ENCODE measurements at regions not wholly inside any gene's neighbourhood (a gene's known extent, or its start where the extent isn't known, plus 50 kb on each side); places are given as distances from the start of the nearest gene placed in this dataset.

DNA sequence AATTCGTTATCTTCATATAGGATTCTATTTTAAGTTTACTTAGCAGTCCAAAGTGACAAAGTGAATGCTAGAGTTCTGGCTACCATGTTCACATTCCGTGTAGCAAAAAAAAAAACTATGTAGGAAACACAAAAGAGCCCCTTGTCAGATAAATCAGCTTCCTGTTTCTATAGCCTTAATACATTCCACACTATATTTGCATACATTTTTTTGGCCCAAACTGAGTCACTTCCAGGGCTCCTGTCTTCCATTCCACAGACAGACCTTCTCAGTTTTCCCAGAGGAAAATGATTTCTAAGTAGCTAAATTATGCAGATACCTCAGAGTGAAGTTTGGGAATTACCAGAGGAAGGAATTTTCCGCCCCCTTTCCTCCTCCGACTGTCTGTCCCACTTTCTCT lies 841.9 kb upstream of the HS3ST1 start:
- TF ChIP-seq EP300 (IDR thresholded peaks at IDR 0.05; ENCODE audit: low read depth), result no peak
- no peak for TF ChIP-seq POLR2A (IDR thresholded peaks at IDR 0.05)
- no peak for TF ChIP-seq POLR2AphosphoS5 (IDR thresholded peaks at IDR 0.05)
- TF ChIP-seq, protein P1, sequence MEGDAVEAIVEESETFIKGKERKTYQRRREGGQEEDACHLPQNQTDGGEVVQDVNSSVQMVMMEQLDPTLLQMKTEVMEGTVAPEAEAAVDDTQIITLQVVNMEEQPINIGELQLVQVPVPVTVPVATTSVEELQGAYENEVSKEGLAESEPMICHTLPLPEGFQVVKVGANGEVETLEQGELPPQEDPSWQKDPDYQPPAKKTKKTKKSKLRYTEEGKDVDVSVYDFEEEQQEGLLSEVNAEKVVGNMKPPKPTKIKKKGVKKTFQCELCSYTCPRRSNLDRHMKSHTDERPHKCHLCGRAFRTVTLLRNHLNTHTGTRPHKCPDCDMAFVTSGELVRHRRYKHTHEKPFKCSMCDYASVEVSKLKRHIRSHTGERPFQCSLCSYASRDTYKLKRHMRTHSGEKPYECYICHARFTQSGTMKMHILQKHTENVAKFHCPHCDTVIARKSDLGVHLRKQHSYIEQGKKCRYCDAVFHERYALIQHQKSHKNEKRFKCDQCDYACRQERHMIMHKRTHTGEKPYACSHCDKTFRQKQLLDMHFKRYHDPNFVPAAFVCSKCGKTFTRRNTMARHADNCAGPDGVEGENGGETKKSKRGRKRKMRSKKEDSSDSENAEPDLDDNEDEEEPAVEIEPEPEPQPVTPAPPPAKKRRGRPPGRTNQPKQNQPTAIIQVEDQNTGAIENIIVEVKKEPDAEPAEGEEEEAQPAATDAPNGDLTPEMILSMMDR (IDR thresholded peaks at IDR 0.05), result no peak
- no peak for DNase-seq
- H3K9me3 ChIP-seq, result no peaks in the 10 kb centered on the region
- no peak overlapping the region for H3K4me3 ChIP-seq
- intact Hi-C loops (cut with DNase I; ENCODE audit: low total_unique reads), result no loop called here
- no peaks in the 10 kb centered on the region for H3K36me3 ChIP-seq
- no peak overlapping the region for H3K27ac ChIP-seq
- 41 to 43% methylated on average over 4 of the region's 4 CpGs for WGBS, 2 donors (ENCODE audit: low coverage in 1 of 2)
- no peaks in the 10 kb centered on the region for H3K4me1 ChIP-seq
- in situ Hi-C loops (cut with MboI; ENCODE audit: low pct_ligation_motif_present in 1 of 4, low pct_unique_long_range_greater_than_20kb in 1 of 4, low sequenced_read_pairs in 3 of 4), result no loop called here
- H3K27me3 ChIP-seq, result no peaks in the 10 kb centered on the region

DNA sequence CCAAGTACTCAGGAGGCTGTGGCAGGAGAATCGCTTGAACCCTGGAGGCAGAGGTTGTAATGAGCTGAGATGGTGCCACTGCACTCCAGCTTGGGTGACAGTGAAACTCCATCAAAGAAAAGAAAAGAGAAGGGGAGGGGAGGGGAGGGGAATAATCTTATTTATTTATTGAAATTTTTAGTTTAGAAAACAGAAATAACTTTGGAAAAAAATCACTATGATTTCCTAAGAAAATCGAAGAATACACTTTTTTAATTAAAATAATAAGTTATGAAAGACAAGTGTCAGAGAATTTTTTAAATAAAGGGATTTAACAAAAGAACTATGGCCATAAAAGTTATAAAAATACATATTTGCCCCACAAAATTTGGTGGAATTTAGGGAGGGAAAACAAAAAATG lies 836.9 kb upstream of the HS3ST1 start:
- in situ Hi-C loops (cut with MboI; ENCODE audit: low pct_ligation_motif_present in 1 of 4, low pct_unique_long_range_greater_than_20kb in 1 of 4, low sequenced_read_pairs in 3 of 4) (no loop called here), intact Hi-C loops (cut with DNase I; ENCODE audit: low total_unique reads) (no loop called here)
- WGBS, 2 donors (ENCODE audit: low coverage in 1 of 2), result 86 to 91% methylated on average over 2 of the region's 2 CpGs
- Histone ChIP-seq H3K4me3 (no peak overlapping the region), H3K36me3 (no peaks in the 10 kb centered on the region), H3K27me3 (no peaks in the 10 kb centered on the region), H3K27ac (no peak overlapping the region), H3K9me3 (no peaks in the 10 kb centered on the region), H3K4me1 (no peaks in the 10 kb centered on the region)
- no peak for TF ChIP-seq EP300 (IDR thresholded peaks at IDR 0.05; ENCODE audit: low read depth)
- no peak for TF ChIP-seq POLR2A (IDR thresholded peaks at IDR 0.05)
- TF ChIP-seq, protein P1 (IDR thresholded peaks at IDR 0.05), result no peak
- TF ChIP-seq POLR2AphosphoS5 (IDR thresholded peaks at IDR 0.05), result no peak
- no peak for DNase-seq

DNA sequence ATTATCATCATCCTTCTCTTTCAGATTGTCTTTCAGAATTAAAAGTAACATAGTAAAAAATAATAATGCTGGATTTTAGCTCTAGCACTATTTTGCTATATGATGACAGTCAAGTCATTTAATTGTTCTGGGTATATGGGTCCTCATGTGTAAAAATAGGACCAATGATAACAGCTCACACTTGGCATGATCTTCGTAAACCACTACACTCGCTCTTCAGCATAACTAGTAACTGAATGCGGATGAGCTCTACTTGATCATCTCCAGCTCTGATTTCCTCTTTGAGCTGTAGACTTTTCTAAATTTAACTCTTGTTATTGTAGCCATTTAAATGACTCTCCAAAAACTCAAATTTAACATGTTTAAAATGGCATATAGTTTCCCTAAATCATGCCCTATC lies 831.8 kb upstream of the HS3ST1 start:
- no peak for TF ChIP-seq POLR2A (IDR thresholded peaks at IDR 0.05)
- TF ChIP-seq, protein P1 (IDR thresholded peaks at IDR 0.05), result no peak
- TF ChIP-seq EP300 (IDR thresholded peaks at IDR 0.05; ENCODE audit: low read depth), result no peak
- TF ChIP-seq POLR2AphosphoS5 (IDR thresholded peaks at IDR 0.05), result no peak
- Histone ChIP-seq H3K27me3 (no peaks in the 10 kb centered on the region), H3K9me3 (no peaks in the 10 kb centered on the region), H3K4me3 (no peak overlapping the region), H3K4me1 (no peaks in the 10 kb centered on the region), H3K27ac (no peak overlapping the region), H3K36me3 (no peaks in the 10 kb centered on the region)
- WGBS, 2 donors (ENCODE audit: low coverage in 1 of 2), result 88 to 92% methylated on average over 3 of the region's 3 CpGs
- no peak for DNase-seq
- intact Hi-C loops (cut with DNase I; ENCODE audit: low total_unique reads), result no loop called here
- in situ Hi-C loops (cut with MboI; ENCODE audit: low pct_ligation_motif_present in 1 of 4, low pct_unique_long_range_greater_than_20kb in 1 of 4, low sequenced_read_pairs in 3 of 4), result no loop called here

DNA sequence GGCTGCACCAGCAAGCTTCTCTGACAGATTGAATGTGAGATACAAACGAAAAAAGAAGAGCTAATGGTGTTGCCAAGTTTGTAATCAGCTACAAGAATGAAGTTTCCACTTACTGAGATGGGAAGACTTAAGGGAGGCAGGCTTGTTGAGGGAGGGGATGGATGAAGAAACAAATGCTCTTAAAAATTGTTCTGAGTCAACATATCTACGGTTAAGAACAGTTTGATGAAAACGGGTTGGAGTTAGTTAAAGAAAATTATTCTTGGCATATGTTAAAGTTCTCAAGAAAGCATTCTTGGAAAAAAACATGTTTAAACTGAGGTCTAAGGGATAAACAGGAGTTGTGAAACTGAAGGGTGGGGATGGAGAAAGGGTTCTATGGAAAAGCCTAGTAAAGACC lies 816.3 kb upstream of the HS3ST1 start:
- Histone ChIP-seq H3K4me1 (no peaks in the 10 kb centered on the region), H3K36me3 (no peaks in the 10 kb centered on the region), H3K27me3 (no peaks in the 10 kb centered on the region), H3K4me3 (no peak overlapping the region), H3K27ac (no peak overlapping the region), H3K9me3 (no peaks in the 10 kb centered on the region)
- TF ChIP-seq POLR2AphosphoS5 (IDR thresholded peaks at IDR 0.05), result no peak
- no peak for TF ChIP-seq EP300 (IDR thresholded peaks at IDR 0.05; ENCODE audit: low read depth)
- TF ChIP-seq POLR2A (IDR thresholded peaks at IDR 0.05), result no peak
- TF ChIP-seq, protein P1 (IDR thresholded peaks at IDR 0.05), result no peak
- in situ Hi-C loops (cut with MboI; ENCODE audit: low pct_ligation_motif_present in 1 of 4, low pct_unique_long_range_greater_than_20kb in 1 of 4, low sequenced_read_pairs in 3 of 4), result no loop called here
- no peak for DNase-seq
- intact Hi-C loops (cut with DNase I; ENCODE audit: low total_unique reads), result no loop called here
- WGBS, 2 donors (ENCODE audit: low coverage in 1 of 2), result 44 to 54% methylated on average over 3 of the region's 3 CpGs

Data from transverse colon (tissue), 4 donors.